HepG2 (cell line): ENCODE measurements at regions not wholly inside any gene's neighbourhood (a gene's known extent, or its start where the extent isn't known, plus 50 kb on each side); places are given as distances from the start of the nearest gene placed in this dataset.
A peak's percentile ranks its signal among the peaks of the same experiment; 100 is the strongest.

Source experiments
- BCL6 ChIP-seq: IDR thresholded peaks from 2 replicates; pipeline ENCODE4 v1.6.1; 2016; ENCODE audit warnings: missing genetic modification reagents, missing compliant biosample characterization
- CEBPB ChIP-seq: IDR thresholded peaks from 2 replicates; pipeline ENCODE4 v1.6.1; 2011; ENCODE audit warnings: low read depth, low read length, improper control_type of control experiment, borderline replicate concordance
- CEBPG ChIP-seq: IDR thresholded peaks from 2 replicates; pipeline ENCODE4 v1.6.1; 2016
- FOXJ3 ChIP-seq: sonication (generic); formaldehyde crosslinking; IDR thresholded peaks from 2 replicates; pipeline ENCODE4 v1.4.0; 2020; ENCODE audit warnings: missing genetic modification reagents, mild to moderate bottlenecking, borderline replicate concordance
- FOXP1 ChIP-seq, 2 experiments: fragments of 450-650 bp in 1 of 2; IDR thresholded peaks; 2 replicates each; pipeline ENCODE4 v1.6.1; 2017 to 2018; ENCODE audit warnings: antibody characterized with exemption in 1 of 2
- GATAD2A ChIP-seq: IDR thresholded peaks from 2 replicates; pipeline ENCODE4 v1.6.1; 2016
- GFI1 ChIP-seq: sonication (generic); formaldehyde crosslinking; IDR thresholded peaks from 2 replicates; pipeline ENCODE4 v1.5.0; 2020; ENCODE audit warnings: missing genetic modification reagents, mild to moderate bottlenecking, borderline replicate concordance
- HDAC1 ChIP-seq: sonication (generic); formaldehyde crosslinking; IDR thresholded peaks from 2 replicates; pipeline ENCODE4 v1.5.1; 2020; ENCODE audit warnings: mild to moderate bottlenecking, missing genetic modification reagents
- HMG20B ChIP-seq: conservative IDR thresholded peaks from 2 replicates; pipeline ENCODE4 v1.6.1; 2016; ENCODE audit warnings: missing genetic modification reagents, missing compliant biosample characterization
- HNF4A ChIP-seq: sonication (generic); formaldehyde crosslinking; IDR thresholded peaks from 2 replicates; pipeline ENCODE4 v1.4.0; 2020; ENCODE audit warnings: missing genetic modification reagents
- IKZF5 ChIP-seq: IDR thresholded peaks from 2 replicates; pipeline ENCODE4 v1.6.1; 2018; ENCODE audit warnings: missing genetic modification reagents, mild to moderate bottlenecking, missing compliant biosample characterization
- LCORL ChIP-seq, 2 experiments: fragments of 450-650 bp in 1 of 2; sonication (generic) in 1 of 2; formaldehyde crosslinking in 1 of 2; IDR thresholded peaks; 2 replicates each; pipeline versions ENCODE4 v1.5.0 to v1.6.1; 2017 to 2020; ENCODE audit warnings: antibody characterized with exemption in 1 of 2, missing genetic modification reagents in 1 of 2
- MEIS2 ChIP-seq: sonication (generic); formaldehyde crosslinking; IDR thresholded peaks from 2 replicates; pipeline ENCODE4 v1.9.0; 2021; ENCODE audit warnings: mild to moderate bottlenecking, missing genetic modification reagents
- MIXL1 ChIP-seq: IDR thresholded peaks from 2 replicates; pipeline ENCODE4 v1.6.1; 2016
- NCOA2 ChIP-seq: sonication (generic); formaldehyde crosslinking; IDR thresholded peaks from 2 replicates; pipeline ENCODE4 v1.8.0; 2022; ENCODE audit warnings: inconsistent platforms
- NFIB ChIP-seq: sonication (generic); formaldehyde crosslinking; IDR thresholded peaks from 2 replicates; pipeline ENCODE4 v1.9.0; 2021; ENCODE audit warnings: missing genetic modification reagents, mild to moderate bottlenecking, borderline replicate concordance
- NR2F2 ChIP-seq: IDR thresholded peaks from 2 replicates; pipeline ENCODE4 v1.6.1; 2012; ENCODE audit warnings: low read depth, inconsistent platforms, borderline replicate concordance
- SALL1 ChIP-seq: sonication (generic); formaldehyde crosslinking; IDR thresholded peaks from 2 replicates; pipeline ENCODE4 v1.8.0; 2022; ENCODE audit warnings: mild to moderate bottlenecking, missing genetic modification reagents
- SAP130 ChIP-seq: IDR thresholded peaks from 2 replicates; pipeline ENCODE4 v1.6.1; 2016; ENCODE audit warnings: low read depth
- SOX13 ChIP-seq, 3 experiments: fragments of 450-650 bp in 1 of 3; sonication (generic) in 1 of 3; formaldehyde crosslinking in 1 of 3; IDR thresholded peaks in 2 of 3; conservative IDR thresholded peaks in 1 of 3; 2 replicates each; pipeline versions ENCODE4 v1.5.0 to v1.6.1; 2016 to 2020; ENCODE audit warnings: antibody characterized with exemption in 1 of 3, mild to moderate bottlenecking in 1 of 3, missing compliant biosample characterization in 1 of 3, missing genetic modification reagents in 1 of 3, moderate library complexity in 1 of 3
- SOX5 ChIP-seq: IDR thresholded peaks from 2 replicates; pipeline ENCODE4 v1.6.1; 2016; ENCODE audit warnings: borderline replicate concordance
- SP5 ChIP-seq: IDR thresholded peaks from 2 replicates; pipeline ENCODE4 v1.6.1; 2016; ENCODE audit warnings: low read depth, borderline replicate concordance
- SRF ChIP-seq: IDR thresholded peaks from 2 replicates; pipeline ENCODE4 v1.6.1; 2011; ENCODE audit warnings: mild to moderate bottlenecking, low read depth, low read length, moderate library complexity
- TARDBP ChIP-seq: sonication (generic); formaldehyde crosslinking; IDR thresholded peaks from 2 replicates; pipeline ENCODE4 v1.8.0; 2022; ENCODE audit warnings: mild to moderate bottlenecking, missing genetic modification reagents
- YEATS2 ChIP-seq: sonication (generic); formaldehyde crosslinking; IDR thresholded peaks from 2 replicates; pipeline ENCODE4 v1.4.0; 2020; ENCODE audit warnings: missing genetic modification reagents, borderline replicate concordance
- ZFAT ChIP-seq: sonication (generic); formaldehyde crosslinking; conservative IDR thresholded peaks from 2 replicates; pipeline ENCODE4 v1.8.1; 2023; ENCODE audit warnings: missing genetic modification reagents, inconsistent platforms
- ZGPAT ChIP-seq: IDR thresholded peaks from 2 replicates; pipeline ENCODE4 v1.6.1; 2016; ENCODE audit warnings: mild to moderate bottlenecking
- ZMYM3 ChIP-seq: sonication (generic); formaldehyde crosslinking; IDR thresholded peaks from 2 replicates; pipeline ENCODE4 v1.5.1; 2020; ENCODE audit warnings: mild to moderate bottlenecking, missing genetic modification reagents
- ZMYM4 ChIP-seq: sonication (generic); formaldehyde crosslinking; IDR thresholded peaks from 2 replicates; pipeline ENCODE4 v1.8.1; 2023; ENCODE audit warnings: mild to moderate bottlenecking, missing genetic modification reagents
- ZNF451 ChIP-seq: sonication (generic); formaldehyde crosslinking; IDR thresholded peaks from 2 replicates; pipeline ENCODE4 v1.5.0; 2020; ENCODE audit warnings: mild to moderate bottlenecking, missing genetic modification reagents

GRCh38 chr6:54037277-54037779 lies 73.9 kb upstream of the MLIP start (continued):
- no peak for TF ChIP-seq SOX13 (IDR thresholded peaks at IDR 0.05)
- TF ChIP-seq SOX13 (CRISPR knock-in tag; conservative IDR thresholded peaks at IDR 0.05 in 1 of 2, IDR thresholded peaks at IDR 0.05 in 1 of 2), result peak in 1 of 2 experiments; percentile 73; a peak in 2 of 4 replicates
- no peak for TF ChIP-seq ZGPAT (CRISPR knock-in tag)
- no peak for TF ChIP-seq FOXP1 (IDR thresholded peaks at IDR 0.05)
- TF ChIP-seq FOXP1 (CRISPR knock-in tag; IDR thresholded peaks at IDR 0.05), result peak; percentile 84; the same call in 1 of the 2 replicates
- no peak; the same call in 1 of the 2 replicates for TF ChIP-seq MIXL1 (CRISPR knock-in tag)
- TF ChIP-seq NR2F2, result peak; percentile 92
- TF ChIP-seq GFI1 (CRISPR knock-in tag), result peak; percentile 89
- TF ChIP-seq MEIS2 (CRISPR knock-in tag), result 0 out of 2 replicates have a peak, but pooled peaks have one; percentile 35
- TF ChIP-seq SP5, result peak; percentile 97
- peak; percentile 85 for TF ChIP-seq CEBPG (CRISPR knock-in tag)
- TF ChIP-seq YEATS2 (CRISPR knock-in tag), result no peak
- TF ChIP-seq ZMYM4 (CRISPR knock-in tag), result peak; percentile 50; the same call in 1 of the 2 replicates
- no peak for TF ChIP-seq NFIB (CRISPR knock-in tag)
- no peak for TF ChIP-seq ZNF451 (CRISPR knock-in tag)
- no peak for TF ChIP-seq ZFAT (CRISPR knock-in tag)
- TF ChIP-seq SAP130 (CRISPR knock-in tag), result peak; percentile 39; the same call in 1 of the 2 replicates
- no peak for TF ChIP-seq IKZF5
- 0 out of 2 replicates have a peak, but pooled peaks have one; percentile 34 for TF ChIP-seq TARDBP (CRISPR knock-in tag)
- peak; percentile 84 for TF ChIP-seq BCL6 (CRISPR knock-in tag)
- peak; percentile 71; the same call in 1 of the 2 replicates for TF ChIP-seq CEBPB
- peak; percentile 25; the same call in 1 of the 2 replicates for TF ChIP-seq SALL1 (CRISPR knock-in tag)
- TF ChIP-seq ZMYM3 (CRISPR knock-in tag), result no peak
- peak; percentile 52; the same call in 1 of the 2 replicates for TF ChIP-seq SOX5 (CRISPR knock-in tag)
- TF ChIP-seq HDAC1 (CRISPR knock-in tag), result 0 out of 2 replicates have a peak, but pooled peaks have one; percentile 36
- 0 out of 2 replicates have a peak, but pooled peaks have one; percentile 6 for TF ChIP-seq LCORL (IDR thresholded peaks at IDR 0.05)
- TF ChIP-seq LCORL (CRISPR knock-in tag; IDR thresholded peaks at IDR 0.05), result peak; percentile 60
- TF ChIP-seq NCOA2 (CRISPR knock-in tag), result peak; percentile 61; the same call in 1 of the 2 replicates
- 0 out of 2 replicates have a peak, but pooled peaks have one; percentile 25 for TF ChIP-seq GATAD2A
- peak; percentile 73; the same call in 1 of the 2 replicates for TF ChIP-seq HMG20B
- peak; percentile 77; the same call in 1 of the 2 replicates for TF ChIP-seq FOXJ3
- 0 out of 2 replicates have a peak, but pooled peaks have one; percentile 53 for TF ChIP-seq SRF
- TF ChIP-seq HNF4A (CRISPR knock-in tag), result peak; percentile 84
